GM13977 (cell line): ENCODE measurements at regions not wholly inside any gene's neighbourhood (a gene's known extent, or its start where the extent isn't known, plus 50 kb on each side); places are given as distances from the start of the nearest gene placed in this dataset.

ENCODE experiments used
- DNase-seq: peaks from one replicate; pipeline ENCODE4 v3.0.0; 2012; ENCODE audit warnings: low spot score
- CTCF ChIP-seq: IDR thresholded peaks from 2 replicates; pipeline ENCODE4 v1.5.1; 2012; ENCODE audit warnings: mild to moderate bottlenecking, control low read depth; ENCODE audit not compliant: insufficient read depth; ENCODE audit errors: extremely low read depth, missing control alignments
- in situ Hi-C: fragments of 300-500 bp; cut with MboI; formaldehyde crosslinking; loops from one replicate; pipeline ENCODE4 v1.12.0; 2022; ENCODE audit warnings: low sequenced_read_pairs, low pct_unique_long_range_greater_than_20kb, mixed read lengths, inconsistent platforms; ENCODE audit not compliant: unreplicated experiment

GRCh38 chr11:95655536-95655935 lies 134.0 kb downstream of the FAM76B start:
- in situ Hi-C loops = no loop called here
- DNase-seq = no peak
- TF ChIP-seq CTCF = no peak

GRCh38 chr11:95653680-95654079 lies 135.9 kb downstream of the FAM76B start:
- DNase-seq = no peak
- in situ Hi-C loops = no loop called here
- TF ChIP-seq CTCF = no peak

- TF ChIP-seq CTCF = no peak
- in situ Hi-C loops = no loop called here
- DNase-seq = no peak
These were observed 136.5 kb downstream of the FAM76B start for GRCh38 chr11:95653099-95653498.

DNA sequence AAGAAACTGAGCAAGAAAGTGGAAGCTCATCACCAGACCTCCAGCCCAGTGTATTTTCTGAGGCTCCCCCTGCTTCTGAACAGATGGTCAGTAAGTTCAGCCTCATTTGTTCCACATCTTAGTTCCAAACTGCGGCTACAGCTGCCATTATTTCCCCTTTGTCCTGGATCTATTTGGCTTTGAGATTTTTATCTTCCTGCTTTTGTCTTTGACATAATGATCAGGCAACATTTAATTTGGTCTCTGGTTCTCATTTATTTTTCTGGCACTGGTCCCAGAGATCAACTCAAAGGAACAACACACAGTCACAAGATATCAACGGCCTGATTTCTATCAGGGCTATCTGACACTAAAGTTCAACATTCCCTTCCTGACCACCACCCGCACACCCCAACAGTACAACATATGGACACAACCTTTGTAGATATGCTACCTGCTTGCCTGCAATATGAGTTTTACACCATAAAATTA lies 137.5 kb downstream of the FAM76B start:
- no peak for DNase-seq
- in situ Hi-C loops = no loop called here
- TF ChIP-seq CTCF = no peak

DNA sequence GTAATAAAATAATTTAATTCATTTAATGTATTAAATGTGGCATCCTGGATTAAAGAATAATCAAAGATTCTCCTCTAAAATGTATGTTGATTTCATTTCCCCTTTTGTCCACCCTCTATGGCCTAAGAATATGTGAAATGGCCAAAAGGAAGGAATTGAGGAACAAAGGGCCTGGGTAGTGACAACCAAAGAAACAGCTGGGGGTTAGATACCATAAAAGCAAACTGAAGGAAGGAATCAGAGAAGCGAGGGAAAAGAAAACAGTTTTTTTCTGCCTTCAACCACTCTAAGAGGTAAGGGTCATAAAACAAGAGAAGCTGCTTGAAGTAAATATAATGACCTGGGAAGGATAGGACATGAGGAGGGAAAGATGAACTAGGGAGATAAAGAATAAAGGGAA lies 139.3 kb downstream of the FAM76B start:
- in situ Hi-C loops = no loop called here
- TF ChIP-seq CTCF = no peak
- no peak for DNase-seq

DNA sequence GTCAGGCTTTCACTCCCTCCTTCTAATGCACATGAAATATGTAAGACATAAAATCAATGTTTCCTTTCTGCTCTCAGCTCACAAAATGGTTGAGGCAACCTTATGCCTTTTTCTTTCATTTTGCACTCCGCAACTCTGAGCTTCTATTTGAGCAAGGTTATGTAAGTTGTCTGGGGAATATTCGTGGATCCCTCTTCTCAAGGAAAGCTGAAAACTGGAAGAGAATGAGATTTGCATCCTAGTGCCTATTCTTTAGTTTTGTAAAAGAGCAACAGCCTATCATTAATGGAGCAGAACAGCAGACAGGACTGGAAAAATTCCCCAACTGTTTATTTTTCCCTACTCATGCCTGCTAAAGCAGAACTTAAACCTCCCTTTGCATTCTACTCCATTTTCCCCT lies 141.7 kb downstream of the FAM76B start:
- no peak for DNase-seq
- in situ Hi-C loops = no loop called here

More for the DNA sequence above, 141.7 kb downstream of the FAM76B start:
- TF ChIP-seq CTCF = no peak
